LNCaP clone FGC (cell line): ENCODE measurements at regions not wholly inside any gene's neighbourhood (a gene's known extent, or its start where the extent isn't known, plus 50 kb on each side); places are given as distances from the start of the nearest gene placed in this dataset.

Source experiments
- DNase-seq: peaks from one replicate; pipeline ENCODE4 v3.0.0-alpha.2; 2011; ENCODE audit warnings: low read depth
- H3K4me3 ChIP-seq: 2 replicates; pipeline ENCODE4 v1.5.1; 2011; ENCODE audit warnings: mild to moderate bottlenecking, low read depth, low read length, control low read depth
- CTCF ChIP-seq: IDR thresholded peaks from 2 replicates; pipeline ENCODE4 v1.5.1; 2012; ENCODE audit warnings: mild to moderate bottlenecking; ENCODE audit not compliant: control insufficient read depth, insufficient read depth; ENCODE audit errors: extremely low read depth

GRCh38 chr16:50981951-50982350 is 169.1 kb downstream of the SALL1 start:
- DNase-seq = no peak
- H3K4me3 ChIP-seq = no peak overlapping the region
- no peak for TF ChIP-seq CTCF

- no peak for DNase-seq
- no peak overlapping the region for H3K4me3 ChIP-seq
- no peak for TF ChIP-seq CTCF
These were observed 170.4 kb downstream of the SALL1 start for GRCh38 chr16:50980666-50981065.

GRCh38 chr16:50979806-50980620 is 171.1 kb downstream of the SALL1 start:
- H3K4me3 ChIP-seq = no peak overlapping the region
- DNase-seq = no peak
- no peak for TF ChIP-seq CTCF

- no peak for TF ChIP-seq CTCF
- H3K4me3 ChIP-seq = no peak overlapping the region
- DNase-seq = no peak
These were observed 173.9 kb downstream of the SALL1 start for GRCh38 chr16:50977138-50977537.

- DNase-seq = no peak
These were observed 176.5 kb downstream of the SALL1 start for GRCh38 chr16:50974438-50975036.

GRCh38 chr16:50972876-50973275 is 178.2 kb downstream of the SALL1 start:
- no peak for DNase-seq
- TF ChIP-seq CTCF = no peak
- no peak overlapping the region for H3K4me3 ChIP-seq

More at GRCh38 chr16:50974438-50975036, 176.5 kb downstream of the SALL1 start:
- TF ChIP-seq CTCF = no peak
- no peak overlapping the region for H3K4me3 ChIP-seq
